NOMO-1 treated with dmso at 0.1 percent for 144 hours (cell line): ENCODE measurements at regions not wholly inside any gene's neighbourhood (a gene's known extent, or its start where the extent isn't known, plus 50 kb on each side); places are given as distances from the start of the nearest gene placed in this dataset.

Experiments used
- DNase-seq: peaks from one replicate; lab custom pipeline; 2025; ENCODE audit not compliant: unreplicated experiment; lab: John Stamatoyannopoulos, UW

DNA sequence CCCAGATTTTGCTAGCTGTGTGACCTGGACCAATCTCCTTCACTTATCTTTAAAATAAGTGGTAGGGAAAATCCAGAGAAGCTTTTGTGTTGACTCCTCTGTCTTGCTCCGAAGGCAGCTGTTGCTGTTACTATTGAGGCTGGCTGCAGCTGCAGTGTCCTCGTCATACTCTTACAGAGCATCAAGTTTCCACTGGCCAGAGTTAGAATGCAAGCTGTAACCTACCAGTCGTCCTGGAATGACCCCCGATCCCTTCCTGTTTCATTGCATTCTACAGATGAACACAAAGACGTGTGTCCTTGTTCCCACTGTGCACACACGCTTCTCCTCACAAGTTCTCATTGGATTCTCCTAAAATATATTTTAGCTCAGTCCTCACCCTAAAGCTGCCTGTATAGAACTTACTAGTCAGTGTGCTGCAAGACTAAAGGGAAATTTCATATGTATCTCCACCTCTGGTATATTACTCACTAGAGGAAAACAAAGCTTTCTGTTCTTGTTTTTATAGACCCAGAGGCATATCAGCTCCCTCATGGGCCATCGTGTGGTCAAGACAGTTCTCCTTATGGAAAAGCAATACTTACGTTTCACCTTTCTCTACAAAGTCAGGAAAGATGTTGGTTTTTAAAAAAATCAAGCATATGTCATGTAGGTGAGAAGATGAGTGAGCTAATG, 589.8 kb downstream of the LMO7 start:
- no peak for DNase-seq

DNA sequence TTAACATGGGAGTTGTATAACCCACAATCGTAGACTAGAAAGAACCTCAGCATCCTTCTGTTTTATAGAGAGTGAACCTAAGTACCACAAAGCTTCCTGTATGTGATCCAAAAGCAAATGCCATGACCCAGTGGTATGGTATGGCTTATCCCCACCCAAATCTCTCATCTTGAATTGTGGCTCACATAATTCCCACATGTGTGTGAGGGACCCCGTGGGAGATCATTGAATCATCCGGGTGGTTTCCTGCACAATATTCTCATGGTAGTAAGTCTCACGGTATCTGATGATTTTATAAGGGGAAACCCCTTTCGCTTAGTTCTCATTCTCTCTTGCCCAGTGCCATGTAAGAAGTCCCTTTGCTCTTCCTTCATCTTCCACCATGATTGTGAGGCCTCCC, 587.9 kb downstream of the LMO7 start:
- no peak for DNase-seq

DNA sequence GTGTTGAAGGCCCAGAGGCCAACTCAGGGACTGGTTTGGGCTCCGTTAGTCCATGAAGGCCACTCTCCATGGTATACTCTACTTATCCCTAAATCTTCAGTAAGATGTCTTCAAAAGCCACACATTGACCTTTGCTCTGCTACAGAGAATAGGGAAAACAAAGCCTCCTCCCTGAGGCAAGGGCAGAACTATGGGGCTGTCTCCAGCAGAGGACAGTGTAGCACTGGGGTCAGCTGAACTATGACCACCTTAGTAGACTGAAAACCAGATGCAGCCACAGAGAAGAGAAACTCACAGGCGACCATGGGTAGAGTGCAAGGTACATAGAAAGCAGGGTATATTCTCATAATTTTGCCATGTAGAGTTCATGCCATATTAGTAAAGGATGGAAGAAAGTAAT, 587.4 kb downstream of the LMO7 start:
- DNase-seq, result no peak

DNA sequence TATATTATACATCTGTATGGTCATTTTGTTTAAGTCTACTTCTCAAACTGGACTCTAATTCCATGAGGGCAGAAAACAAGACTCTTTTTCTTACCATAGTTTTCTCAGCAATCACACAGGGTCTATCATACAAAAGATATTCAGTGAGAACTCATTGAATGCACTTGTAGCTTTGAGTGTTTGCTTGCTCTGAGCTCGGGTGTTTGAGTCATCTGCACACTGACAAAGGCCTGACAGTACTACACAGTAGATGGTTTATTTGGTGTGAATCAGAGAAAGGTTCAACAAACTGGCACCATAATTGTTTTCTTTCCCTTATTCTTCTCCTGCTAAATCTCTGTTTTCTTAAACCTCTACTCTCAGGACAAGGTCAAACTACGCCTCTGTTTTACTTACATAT, 586.4 kb downstream of the LMO7 start:
- DNase-seq, result no peak

DNA sequence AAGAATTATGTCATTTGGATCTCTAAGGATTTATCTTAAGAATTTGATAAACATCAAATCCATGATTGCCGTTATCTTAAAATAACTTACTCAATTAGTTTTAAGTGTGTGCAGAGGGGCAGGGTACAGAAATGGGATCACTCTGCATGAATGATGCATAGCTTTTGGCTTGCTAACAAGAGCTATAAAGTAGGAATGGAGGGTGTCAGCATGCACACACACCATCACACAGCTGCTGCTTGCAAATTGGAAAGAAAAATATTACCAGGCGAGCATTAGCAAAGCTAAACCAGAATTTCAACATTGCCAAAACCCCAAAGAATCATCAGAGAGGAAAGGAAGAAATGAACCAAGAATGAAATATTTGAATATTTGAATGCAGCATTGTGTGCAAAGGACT, 580.6 kb downstream of the LMO7 start:
- no peak for DNase-seq

DNA sequence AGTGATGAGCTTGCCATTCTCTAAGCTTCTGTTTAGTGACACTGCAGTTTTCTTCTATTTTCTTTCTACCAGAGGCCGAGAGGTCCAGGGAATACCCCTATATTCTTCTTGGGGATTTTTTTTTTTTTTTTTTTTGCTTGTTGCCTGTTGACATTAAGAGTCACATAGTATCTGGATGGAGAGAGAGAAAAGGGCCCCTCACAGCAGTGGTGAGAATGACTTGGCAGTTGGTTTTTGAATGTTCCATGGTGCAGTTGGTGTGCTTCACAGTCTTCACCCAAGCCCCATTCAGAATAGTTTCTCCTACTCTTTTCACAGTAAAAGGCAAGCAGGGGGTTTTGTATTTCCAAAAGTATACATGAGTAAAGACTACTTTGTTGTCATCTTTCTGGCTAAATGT, 577.9 kb downstream of the LMO7 start:
- DNase-seq, result no peak

DNA sequence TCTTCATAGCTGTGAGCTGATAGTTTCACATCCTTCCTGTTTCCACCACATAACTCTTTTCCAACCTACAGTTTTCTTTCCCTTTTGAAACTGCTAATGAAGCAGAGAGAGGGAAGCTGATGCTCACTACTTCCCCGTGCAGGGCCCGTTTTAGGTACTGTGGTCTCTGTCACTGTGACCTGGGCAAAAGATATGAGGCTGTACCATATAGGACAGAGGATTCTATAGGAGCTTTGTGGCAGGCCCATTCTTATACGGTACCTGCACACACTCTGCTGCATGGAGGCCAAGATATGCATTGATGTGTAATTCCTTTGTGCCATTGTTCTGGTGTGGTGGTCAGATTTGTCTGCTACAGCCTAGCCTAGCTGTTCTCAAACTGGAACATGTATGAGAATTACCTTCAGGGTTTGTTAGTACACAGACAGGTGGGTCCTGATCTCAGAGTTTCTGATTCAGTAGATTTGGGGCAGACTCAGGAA, 577.3 kb downstream of the LMO7 start:
- DNase-seq, result no peak

DNA sequence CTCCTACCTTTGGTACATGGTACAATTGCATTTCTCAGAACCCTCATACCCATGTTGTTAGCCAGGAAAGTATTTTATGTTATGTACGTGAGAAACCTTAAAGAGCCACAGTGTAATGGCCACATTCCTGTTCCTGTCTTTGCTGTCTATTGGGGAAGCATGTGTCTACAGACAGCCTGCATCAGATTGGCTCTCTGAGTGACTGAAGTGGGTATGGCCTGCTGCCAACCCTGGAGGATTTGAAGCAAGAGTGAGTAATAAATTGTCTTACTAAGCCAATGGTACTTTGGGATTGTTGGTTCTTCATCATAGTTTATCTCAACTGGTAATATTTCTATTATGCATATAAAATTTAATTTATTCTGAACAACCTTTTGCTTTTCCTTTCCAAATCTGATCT, 574.1 kb downstream of the LMO7 start:
- DNase-seq, result no peak

DNA sequence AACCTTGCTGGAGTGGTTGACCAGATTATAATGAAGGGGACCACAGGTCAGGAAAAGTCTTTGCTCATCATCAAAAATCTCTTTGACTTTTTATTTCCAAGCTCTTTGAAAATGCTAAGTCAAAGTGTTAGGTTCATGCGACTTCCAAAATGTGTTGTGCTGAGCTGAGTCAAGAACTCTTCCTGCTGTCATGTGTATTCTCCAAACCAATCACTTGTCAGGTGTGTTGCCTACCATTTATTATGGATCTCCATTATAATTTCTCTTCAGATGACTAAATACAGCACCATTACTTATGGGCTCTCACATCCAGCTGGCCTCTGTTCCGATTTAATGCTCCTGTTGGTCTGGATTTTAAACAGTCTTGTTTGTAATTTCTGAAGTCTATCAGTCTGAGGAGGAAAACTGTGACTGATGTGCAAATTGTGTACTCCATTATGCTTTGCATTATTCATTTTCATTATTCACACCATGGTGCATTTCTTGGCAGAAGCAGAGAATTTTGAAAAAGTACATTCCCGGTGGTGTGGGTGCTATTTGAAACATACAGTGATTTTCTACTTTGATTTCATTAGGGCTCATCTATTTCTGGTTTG, 562.5 kb downstream of the LMO7 start:
- no peak for DNase-seq

DNA sequence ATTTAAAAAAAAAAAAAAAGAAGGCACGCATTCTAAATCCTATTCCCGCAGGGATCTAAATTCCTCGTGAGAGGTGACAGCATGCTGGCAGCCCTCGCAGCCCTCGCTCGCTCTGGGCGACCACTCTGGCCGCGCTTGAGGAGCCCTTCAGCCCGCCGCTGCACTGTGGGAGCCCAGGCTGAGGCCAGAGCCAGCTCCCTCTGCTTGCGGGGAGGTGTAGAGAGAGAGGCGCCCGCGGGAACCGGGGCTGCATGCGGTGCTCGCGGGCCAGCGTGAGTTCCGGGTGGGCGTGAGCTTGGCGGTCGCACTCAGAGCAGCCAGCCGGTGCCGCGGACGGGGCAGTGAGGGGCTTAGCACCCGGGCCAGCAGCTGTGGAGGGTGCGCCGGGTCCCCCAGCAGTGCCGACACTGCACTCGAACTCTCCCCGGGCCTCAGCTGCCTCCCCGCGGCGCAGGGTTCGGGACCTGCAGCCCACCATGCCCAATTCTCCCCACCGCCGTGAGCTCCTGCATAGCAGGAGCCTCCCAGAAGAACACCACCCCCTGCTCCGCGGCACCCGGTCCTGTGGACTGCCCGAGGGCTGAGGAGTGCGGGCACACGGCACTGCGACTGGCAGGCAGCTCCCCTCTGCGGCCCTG, 553.9 kb downstream of the LMO7 start:
- no peak for DNase-seq

DNA sequence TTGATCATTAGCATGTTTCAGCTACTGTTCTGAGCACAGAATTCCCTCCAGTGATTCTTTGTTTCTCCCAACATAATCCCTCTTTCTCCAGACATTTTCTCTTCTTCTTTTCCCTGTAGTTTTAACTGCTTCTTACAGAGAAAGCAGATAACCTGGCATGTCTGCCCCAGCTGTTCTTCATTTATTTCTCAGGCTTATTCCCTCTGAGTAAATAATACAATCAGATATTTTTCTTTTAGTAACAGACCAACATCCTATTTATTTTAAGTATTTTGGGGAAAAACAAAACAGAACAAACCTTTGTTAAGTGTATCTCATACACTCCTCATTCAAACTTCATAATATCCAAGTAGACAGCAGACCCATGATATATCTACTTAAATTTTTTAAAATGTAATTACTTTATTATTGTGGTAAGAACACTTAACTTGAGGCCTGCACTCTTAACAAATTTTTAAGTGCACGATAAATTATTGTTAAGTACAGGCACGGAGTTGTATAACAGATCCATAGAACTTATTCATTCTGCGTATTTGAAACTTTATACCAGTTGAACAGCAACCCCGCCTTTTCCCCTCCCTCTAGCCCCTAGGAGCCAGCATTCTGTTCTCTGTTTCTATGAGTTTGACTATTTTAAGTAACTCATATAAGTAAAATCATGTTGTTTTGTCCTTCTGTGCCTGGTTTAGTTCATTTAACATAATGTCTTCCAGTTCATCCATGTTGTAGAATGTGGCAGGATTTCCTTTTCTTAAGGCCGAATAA, 540.0 kb downstream of the LMO7 start:
- no peak for DNase-seq

DNA sequence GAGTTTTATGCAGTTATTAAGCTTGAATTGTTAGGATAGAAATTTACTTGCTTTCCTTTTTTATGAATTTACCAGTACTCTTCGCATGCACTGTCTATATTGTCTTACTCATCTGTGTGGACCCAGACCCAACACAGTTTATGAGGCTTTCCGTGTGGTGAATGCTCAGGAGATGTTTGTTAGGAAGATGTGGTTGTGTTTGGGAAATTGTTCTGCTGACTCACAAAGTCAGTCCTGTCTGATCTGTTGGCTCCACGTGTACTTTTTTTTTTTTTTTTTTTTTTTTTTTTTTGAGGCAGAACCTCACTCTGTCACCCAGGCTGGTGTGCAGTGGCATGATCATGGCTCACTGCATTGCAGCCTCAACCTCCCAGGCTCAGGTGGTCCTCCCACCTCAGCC, 532.5 kb downstream of the LMO7 start:
- DNase-seq, result no peak

DNA sequence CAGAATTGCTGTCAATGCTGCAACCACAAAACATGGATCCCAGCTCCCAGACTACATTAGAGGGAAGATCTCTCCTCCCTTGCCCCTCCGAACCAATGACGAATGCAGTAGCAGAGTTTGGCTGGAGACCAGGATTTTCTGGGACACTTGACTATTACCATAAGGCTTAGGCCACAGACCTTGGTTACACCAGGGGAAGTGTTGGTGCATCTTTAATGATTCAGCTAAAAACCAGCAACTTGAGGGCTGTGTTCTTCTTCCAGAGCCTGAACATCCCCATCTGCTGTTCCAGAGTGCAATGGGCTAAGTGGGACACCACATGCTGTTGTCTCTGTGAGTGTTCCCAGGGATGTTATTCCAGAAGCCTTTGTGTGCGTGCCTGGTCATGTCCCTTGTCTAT, 528.2 kb downstream of the LMO7 start:
- no peak for DNase-seq

DNA sequence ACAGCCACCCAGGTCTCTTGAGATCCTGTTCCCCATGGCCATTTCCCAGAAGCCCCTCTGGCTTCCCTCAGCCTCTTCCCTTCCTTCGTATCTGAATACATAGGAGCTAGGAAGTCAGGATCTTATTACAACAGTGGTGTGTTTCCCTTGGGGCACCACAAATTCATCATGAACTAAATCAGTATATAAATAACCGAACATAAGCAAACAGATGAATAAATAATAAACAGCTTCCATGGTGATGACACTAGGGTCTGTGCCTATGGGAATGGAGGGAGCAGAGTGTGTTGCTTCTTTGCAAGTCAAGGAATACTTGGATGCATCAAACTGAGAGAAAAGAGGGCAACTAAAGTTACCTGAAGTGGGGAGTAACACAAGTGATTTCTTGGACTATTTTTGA, 527.6 kb downstream of the LMO7 start:
- DNase-seq, result no peak

DNA sequence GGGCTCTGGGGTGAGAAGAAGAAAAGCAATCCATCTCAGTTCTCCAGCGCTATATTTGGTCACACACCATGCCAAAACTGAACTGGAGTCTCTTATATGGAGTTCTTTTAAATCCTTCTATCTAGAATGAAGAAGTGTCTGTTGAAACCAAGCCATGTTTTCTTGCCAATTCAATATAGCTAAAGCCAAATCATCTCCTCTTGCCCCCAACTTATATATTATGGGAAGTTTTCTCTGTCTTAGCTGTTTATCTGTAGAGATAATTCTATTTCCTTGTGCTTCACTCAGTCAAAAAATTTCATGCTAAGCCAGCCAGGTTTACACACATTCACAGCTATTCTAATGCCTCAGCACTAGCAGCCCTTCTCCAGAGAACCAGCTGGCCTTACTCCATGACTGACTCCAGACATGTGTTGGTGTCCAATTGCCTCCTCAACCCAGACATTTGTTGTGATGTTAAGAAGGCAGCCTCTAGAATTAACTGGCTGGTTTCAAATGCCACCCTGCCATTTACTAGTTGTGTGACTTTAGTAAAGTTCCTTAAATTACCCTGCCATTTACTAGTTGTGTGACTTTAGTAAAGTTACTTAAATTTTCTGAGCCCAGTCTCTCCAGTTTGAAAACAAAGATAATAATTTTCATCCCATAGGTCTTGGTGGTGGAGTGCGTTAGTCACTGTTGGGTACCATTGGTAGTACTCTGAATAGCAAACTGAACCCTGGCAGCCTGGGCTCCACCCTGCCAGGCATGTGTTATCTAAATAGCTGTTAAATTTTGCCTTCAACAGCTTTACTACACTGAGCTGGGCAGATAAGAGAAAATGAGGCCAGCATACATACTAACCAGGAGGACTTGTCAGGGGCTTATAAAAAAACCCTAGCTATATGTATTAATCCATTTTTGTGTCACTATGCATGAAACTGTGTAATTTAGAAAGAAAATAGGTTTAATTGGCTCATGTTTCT, 525.1 kb downstream of the LMO7 start:
- DNase-seq, result no peak

DNA sequence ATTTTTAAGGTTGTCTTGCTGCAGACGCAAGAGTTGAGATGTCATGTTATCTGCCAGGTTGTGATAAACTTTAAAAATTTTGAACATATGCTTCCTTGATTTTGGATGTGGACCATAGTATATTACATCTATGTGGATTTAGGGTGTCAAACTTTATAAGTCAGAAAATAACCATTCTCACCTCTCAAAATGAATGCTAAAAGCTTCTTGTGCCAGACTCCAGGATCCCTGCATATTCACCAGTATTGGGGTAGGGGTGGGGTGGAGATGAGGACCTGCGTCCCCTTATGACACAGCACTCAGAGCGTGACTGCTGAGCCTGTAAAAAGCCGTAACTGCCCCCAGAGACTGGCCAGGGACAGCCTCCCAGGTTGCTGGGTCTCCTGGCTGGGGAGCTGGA, 524.4 kb downstream of the LMO7 start:
- no peak for DNase-seq

DNA sequence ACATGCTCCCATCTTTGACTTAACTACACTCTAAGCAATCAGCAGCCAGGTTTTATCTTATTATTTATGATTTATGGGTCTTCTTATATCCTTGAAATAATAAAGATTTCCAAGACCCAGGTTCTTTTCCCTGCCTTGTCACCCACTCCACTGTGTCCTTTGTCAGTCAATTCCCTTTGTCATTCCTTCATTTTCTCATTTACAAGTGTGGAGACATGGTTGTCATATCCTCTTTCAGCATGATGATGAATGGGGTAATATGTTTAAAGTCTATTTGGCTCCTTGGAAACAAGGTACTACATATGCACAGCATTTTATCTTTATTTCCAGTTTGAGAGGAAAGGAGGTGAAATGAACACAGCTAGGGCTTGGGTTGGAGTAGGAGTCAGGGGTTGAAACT, 521.8 kb downstream of the LMO7 start:
- DNase-seq, result no peak

DNA sequence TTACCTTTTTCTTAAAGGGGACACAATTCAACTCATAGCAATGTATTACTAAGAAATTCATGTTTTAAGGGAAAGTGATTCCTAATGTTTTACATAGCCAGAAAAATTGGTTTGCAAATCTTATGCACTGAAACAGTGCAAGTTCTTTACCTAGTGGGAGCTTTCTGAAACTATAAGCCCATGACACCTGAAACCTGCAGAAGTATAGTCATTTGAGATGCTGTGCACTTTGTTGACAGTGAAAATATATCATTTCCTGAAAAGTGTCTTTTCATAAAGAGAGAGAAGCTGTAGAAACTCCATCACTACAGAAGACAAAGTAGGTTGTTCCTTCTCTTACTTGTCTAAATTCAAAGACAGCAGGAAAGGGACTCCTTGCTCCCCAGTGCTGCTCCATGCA, 517.1 kb downstream of the LMO7 start:
- no peak for DNase-seq

DNA sequence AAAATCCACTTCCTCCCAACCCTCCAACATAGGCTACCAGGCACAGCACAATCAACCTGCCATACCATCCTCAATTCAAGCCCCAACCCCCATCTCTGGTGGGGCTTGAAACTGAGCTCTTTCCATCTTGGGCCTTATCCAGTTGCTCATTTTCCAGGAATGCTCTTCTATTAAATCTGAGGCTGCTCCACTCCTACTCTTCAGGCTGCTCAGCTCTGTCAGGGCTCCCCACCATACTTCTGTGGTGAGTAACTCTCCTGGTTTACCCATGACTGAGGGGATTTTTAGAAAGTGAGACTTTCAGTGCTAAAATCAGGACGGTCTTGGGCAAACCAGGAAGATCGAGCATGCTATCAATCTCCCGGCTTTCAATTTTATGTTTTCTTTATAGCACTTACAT, 512.8 kb downstream of the LMO7 start:
- no peak for DNase-seq

DNA sequence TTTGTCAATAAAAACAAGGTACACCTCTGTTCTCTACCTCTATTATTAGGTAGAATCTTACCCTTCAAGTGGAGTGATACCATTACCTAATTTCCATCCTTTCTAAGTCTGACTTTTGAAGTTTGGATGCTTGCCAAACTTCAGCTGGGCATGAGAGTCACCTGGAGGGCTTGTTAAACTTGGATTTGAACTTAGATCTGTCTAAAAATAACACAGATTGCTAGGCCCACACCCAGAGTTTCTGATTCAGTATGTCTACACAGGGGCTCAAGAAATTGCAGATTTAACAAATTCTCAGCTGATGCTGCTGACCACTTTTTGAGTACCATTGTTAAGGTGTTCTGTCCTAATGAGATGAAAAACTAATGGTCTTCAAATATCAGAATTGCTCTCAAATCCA, 512.2 kb downstream of the LMO7 start:
- DNase-seq, result no peak

DNA sequence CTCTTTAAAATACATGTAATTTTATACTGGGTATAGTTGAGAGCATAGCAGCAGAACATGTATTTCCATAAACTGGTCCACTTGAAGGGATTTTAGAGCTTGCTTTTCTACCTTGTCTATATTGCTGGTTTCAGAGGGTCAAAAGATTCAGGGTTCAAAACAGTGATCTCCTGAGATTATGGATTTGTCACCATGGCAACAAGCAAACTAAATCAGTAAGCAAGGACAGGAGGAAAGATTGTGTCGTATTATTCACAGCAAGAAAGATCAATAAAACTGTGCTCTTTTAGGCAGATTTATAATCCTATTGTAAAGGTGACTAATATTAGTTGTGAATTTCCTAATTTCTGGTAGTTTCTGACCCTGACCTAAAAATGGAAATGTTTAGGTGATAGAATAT, 496.4 kb downstream of the LMO7 start:
- no peak for DNase-seq
